IMR-90 (cell line): ENCODE measurements at regions not wholly inside any gene's neighbourhood (a gene's known extent, or its start where the extent isn't known, plus 50 kb on each side); places are given as distances from the start of the nearest gene placed in this dataset.

Source experiments
- ATAC-seq: fragments of 200-7000 bp; cut with Tn5 transposase; 2 replicates; pipeline ENCODE4 v1.9.1; 2020; ENCODE audit warnings: low read depth, mild to moderate bottlenecking, moderate library complexity
- BruUV-seq: library from RNA; stranded (reverse); fragments of 400-500 nt; replicated peaks from 2 replicates; lab custom pipeline; 2021; lab: Mats Ljungman, UMichigan
- CTCF ChIA-PET: fragments of 300-600 bp; formaldehyde crosslinking; extraction: SDS; loops from one replicate; lab custom pipeline; 2021; ENCODE audit warnings: antibody characterized with exemption; lab: Yijun Ruan, JAX
- POLR2A ChIA-PET: fragments of 300-600 bp; sonication (Branson Sonifier 250); formaldehyde crosslinking; loops from one replicate; lab custom pipeline; 2022; ENCODE audit warnings: antibody characterized with exemption; ENCODE audit not compliant: unreplicated experiment; lab: Charles Lee
- DNase-seq: peaks from one replicate; pipeline ENCODE4 v3.0.0; 2013
- H2AFZ ChIP-seq: replicated peaks from 2 replicates; pipeline ENCODE3; 2013; ENCODE audit warnings: low read length, mild to moderate bottlenecking; ENCODE audit not compliant: poor library complexity
- H2AK5ac ChIP-seq: 2 replicates; pipeline ENCODE4 v1.6.1; 2013; ENCODE audit warnings: low read depth, low read length, inconsistent platforms
- H2AK9ac ChIP-seq: replicated peaks from 2 replicates; pipeline ENCODE3; 2013; ENCODE audit warnings: mild to moderate bottlenecking, low read depth, low read length, moderate library complexity; ENCODE audit not compliant: poor library complexity
- H2BK120ac ChIP-seq: 2 replicates; pipeline ENCODE4 v1.6.1; 2013; ENCODE audit warnings: low read depth, low read length, inconsistent platforms
- H2BK15ac ChIP-seq: 3 replicates; pipeline ENCODE4 v1.6.1; 2013; ENCODE audit warnings: low read depth, low read length, inconsistent platforms
- H2BK20ac ChIP-seq: 2 replicates; pipeline ENCODE4 v1.6.1; 2013; ENCODE audit warnings: low read depth, mild to moderate bottlenecking, inconsistent platforms, low read length, moderate library complexity
- H2BK5ac ChIP-seq: 2 replicates; pipeline ENCODE4 v1.6.1; 2013; ENCODE audit warnings: mild to moderate bottlenecking, low read depth, low read length, inconsistent platforms; ENCODE audit not compliant: poor library complexity, severe bottlenecking
- H3K14ac ChIP-seq: replicated peaks from 2 replicates; pipeline ENCODE4 v1.6.1; 2013; ENCODE audit warnings: low read depth, low read length, inconsistent platforms
- H3K18ac ChIP-seq: 2 replicates; pipeline ENCODE4 v1.6.1; 2013; ENCODE audit warnings: low read depth, low read length, control low read depth
- H3K23ac ChIP-seq: 2 replicates; pipeline ENCODE4 v1.6.1; 2013; ENCODE audit warnings: low read depth, low read length, inconsistent platforms
- H3K27ac ChIP-seq: 2 replicates; pipeline ENCODE4 v1.5.1; 2013; ENCODE audit warnings: mild to moderate bottlenecking, control low read depth, low read length; ENCODE audit not compliant: insufficient read depth
- H3K27me3 ChIP-seq: 2 replicates; pipeline ENCODE4 v1.6.1; 2013; ENCODE audit warnings: low read length; ENCODE audit not compliant: control insufficient read depth, insufficient read depth
- H3K36me3 ChIP-seq: 2 replicates; pipeline ENCODE4 v1.6.1; 2013; ENCODE audit warnings: low read length, mixed read lengths; ENCODE audit not compliant: control insufficient read depth, insufficient read depth
- H3K4ac ChIP-seq: 2 replicates; pipeline ENCODE4 v1.6.1; 2013; ENCODE audit warnings: low read depth, low read length, inconsistent platforms
- H3K4me1 ChIP-seq: 2 replicates; pipeline ENCODE4 v1.6.1; 2013; ENCODE audit warnings: low read length, mixed read lengths; ENCODE audit not compliant: control insufficient read depth, insufficient read depth
- H3K4me2 ChIP-seq: 2 replicates; pipeline ENCODE4 v1.6.1; 2013; ENCODE audit warnings: low read depth, mild to moderate bottlenecking, control low read depth, low read length, moderate library complexity
- H3K4me3 ChIP-seq: 2 replicates; pipeline ENCODE4 v1.5.1; 2013; ENCODE audit warnings: low read depth, mild to moderate bottlenecking, control low read depth, low read length, moderate library complexity; ENCODE audit not compliant: insufficient read depth
- H3K56ac ChIP-seq: 2 replicates; pipeline ENCODE4 v1.6.1; 2013; ENCODE audit warnings: low read length, inconsistent platforms; ENCODE audit not compliant: insufficient read depth; ENCODE audit errors: extremely low read depth
- H3K79me1 ChIP-seq, 2 experiments: 2 replicates each; pipeline ENCODE4 v1.6.1; 2013; ENCODE audit warnings: low read length in 2 of 2, inconsistent platforms in 1 of 2, low read depth in 1 of 2
- H3K9ac ChIP-seq: 2 replicates; pipeline ENCODE4 v1.6.1; 2013; ENCODE audit warnings: low read depth, low read length, control low read depth
- H3K9me1 ChIP-seq: 2 replicates; pipeline ENCODE4 v1.6.1; 2013; ENCODE audit warnings: low read length, inconsistent platforms; ENCODE audit not compliant: insufficient read depth
- H3K9me3 ChIP-seq: 2 replicates; pipeline ENCODE4 v1.6.1; 2013; ENCODE audit warnings: low read length; ENCODE audit not compliant: control insufficient read depth, insufficient read depth
- H4K20me1 ChIP-seq: 2 replicates; pipeline ENCODE4 v1.6.1; 2013; ENCODE audit warnings: low read length, inconsistent platforms; ENCODE audit not compliant: insufficient read depth
- H4K5ac ChIP-seq: 2 replicates; pipeline ENCODE4 v1.6.1; 2013; ENCODE audit warnings: mild to moderate bottlenecking, low read depth, low read length, control low read depth
- H4K8ac ChIP-seq, 2 experiments: 2 replicates each; pipeline ENCODE4 v1.6.1; 2013; ENCODE audit warnings: low read depth in 2 of 2, low read length in 2 of 2, control low read depth in 1 of 2, inconsistent platforms in 1 of 2
- H4K91ac ChIP-seq: 2 replicates; pipeline ENCODE4 v1.6.1; 2013; ENCODE audit warnings: low read depth, low read length, inconsistent platforms; ENCODE audit not compliant: insufficient read depth
- FOS ChIP-seq: fragments of 150-350 bp; IDR thresholded peaks from 2 replicates; pipeline ENCODE4 v1.6.1; 2016; ENCODE audit warnings: low read depth, low read length
- MAZ ChIP-seq: IDR thresholded peaks from 2 replicates; pipeline ENCODE4 v1.6.1; 2012; ENCODE audit warnings: low read depth, mild to moderate bottlenecking, low read length, improper control_type of control experiment, moderate library complexity, borderline replicate concordance
- WGBS, 2 experiments: methylation state at CpG; one replicate each; pipeline versions ENCODE4 v1.1.5 to v1.1.7; 2013; ENCODE audit warnings: missing lambda C conversion rate in 2 of 2; ENCODE audit not compliant: insufficient read length in 1 of 2; ENCODE audit errors: extremely low coverage in 2 of 2; 5-methylcytosine and 5-hydroxymethylcytosine counted together
- dilution Hi-C: fragments of 300-500 bp; cut with HindIII; formaldehyde crosslinking; loops from one replicate; pipeline ENCODE4 v1.14.3; 2018; ENCODE audit warnings: low sequenced_read_pairs; ENCODE audit not compliant: unreplicated experiment
- in situ Hi-C: fragments of 300-500 bp; cut with MboI; formaldehyde crosslinking; loops from 3 replicates; pipeline ENCODE4 v1.14.3; 2019; ENCODE audit warnings: low sequenced_read_pairs, inconsistent platforms, mixed read lengths
- intact Hi-C: fragments of 100-400 bp; cut with micrococcal nuclease; formaldehyde crosslinking; loops from 2 replicates; pipeline ENCODE4 v1.10.0; 2022
- TF ChIP-seq, protein P1 (sequence below): fragments of 150-350 bp; IDR thresholded peaks from 2 replicates; pipeline ENCODE4 v1.6.1; 2016; ENCODE audit warnings: low read depth, mild to moderate bottlenecking, low read length, moderate library complexity, borderline replicate concordance
- TF ChIP-seq, protein P2 (sequence below): fragments of 150-350 bp; IDR thresholded peaks from 2 replicates; pipeline ENCODE4 v1.6.1; 2017; ENCODE audit warnings: mild to moderate bottlenecking, antibody characterized with exemption, low read length, low read depth

DNA sequence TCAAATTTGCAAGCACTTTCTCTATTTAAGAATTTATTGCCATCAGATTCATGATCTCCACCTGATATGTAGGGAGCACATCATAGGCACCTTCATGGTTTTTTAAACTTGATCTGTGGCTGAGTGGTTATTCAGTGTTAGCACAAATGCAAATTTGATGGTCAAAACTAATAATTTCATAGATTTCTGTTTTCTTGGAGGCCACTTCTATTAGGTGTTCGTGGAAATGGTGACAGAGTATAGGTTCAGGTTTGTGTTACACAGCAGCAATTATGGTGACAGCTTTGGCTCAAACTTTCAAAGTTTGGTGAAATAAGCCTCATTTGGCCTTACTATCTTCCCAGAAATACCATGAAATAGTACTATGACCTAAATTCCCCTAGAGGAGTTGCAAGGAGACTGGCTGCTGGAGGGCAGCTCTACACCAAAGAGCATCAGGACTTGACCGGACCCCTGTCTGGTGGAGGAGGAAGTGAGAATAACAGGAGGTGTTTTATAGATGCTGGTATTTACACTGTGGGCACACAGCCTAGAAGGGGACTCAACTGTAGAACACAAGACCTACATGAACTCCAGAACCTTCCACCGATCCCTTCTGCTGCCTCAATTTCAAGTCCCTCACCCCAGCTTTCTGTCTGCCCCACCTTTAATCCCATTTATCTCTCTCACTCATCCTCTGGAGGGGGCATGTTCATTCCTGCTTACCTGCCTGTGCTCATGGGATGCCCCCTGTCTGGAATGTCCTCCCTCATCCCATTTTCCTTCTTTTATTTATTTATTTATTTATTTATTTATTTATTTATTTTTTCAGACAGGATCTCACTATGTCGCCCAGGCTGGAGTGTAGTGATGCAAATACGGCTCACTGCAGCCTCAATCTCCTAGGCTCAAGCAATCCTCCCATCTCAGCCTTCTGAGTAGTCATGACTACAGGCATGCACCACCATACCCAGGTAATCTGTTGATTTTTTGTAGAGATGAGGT, 132.9 kb upstream of the SIX2 start:
- H4K8ac ChIP-seq = no peak overlapping the region
- no peak overlapping the region for H3K4me3 ChIP-seq
- no peak overlapping the region for H2BK15ac ChIP-seq
- no peak overlapping the region for H4K5ac ChIP-seq
- H4K91ac ChIP-seq = no peak overlapping the region
- H2BK120ac ChIP-seq = no peak overlapping the region
- H3K4me1 ChIP-seq = no peaks in the 10 kb centered on the region
- no peak for ATAC-seq
- no peak overlapping the region for H2AK9ac ChIP-seq
- no peak overlapping the region for H3K56ac ChIP-seq
- H3K4ac ChIP-seq = no peak overlapping the region
- in situ Hi-C loops = no loop called here
- no TSS peak for BruUV-seq
- no peak overlapping the region for H2BK5ac ChIP-seq
- H3K79me1 ChIP-seq = no peaks in the 10 kb centered on the region
- no peaks in the 10 kb centered on the region for H3K9me1 ChIP-seq
- no CpG with 5 or more reads among the region's 5 CpGs for WGBS, 2 experiments
- no peak overlapping the region for H3K18ac ChIP-seq
- H3K27me3 ChIP-seq = peaks cover 58% of the 10 kb centered on the region
- H3K9ac ChIP-seq = no peak overlapping the region
- H2AK5ac ChIP-seq = no peak overlapping the region
- H4K20me1 ChIP-seq = no peaks in the 10 kb centered on the region
- no peak overlapping the region for H3K14ac ChIP-seq
- dilution Hi-C loops = no loop called here
- CTCF ChIA-PET = no interaction called here
- H3K36me3 ChIP-seq = no peaks in the 10 kb centered on the region
- intact Hi-C loops = no loop called here
- DNase-seq = no peak
- no peak overlapping the region for H2AFZ ChIP-seq
- no peak overlapping the region for H3K23ac ChIP-seq
- TF ChIP-seq FOS = no peak
- TF ChIP-seq, protein P1, sequence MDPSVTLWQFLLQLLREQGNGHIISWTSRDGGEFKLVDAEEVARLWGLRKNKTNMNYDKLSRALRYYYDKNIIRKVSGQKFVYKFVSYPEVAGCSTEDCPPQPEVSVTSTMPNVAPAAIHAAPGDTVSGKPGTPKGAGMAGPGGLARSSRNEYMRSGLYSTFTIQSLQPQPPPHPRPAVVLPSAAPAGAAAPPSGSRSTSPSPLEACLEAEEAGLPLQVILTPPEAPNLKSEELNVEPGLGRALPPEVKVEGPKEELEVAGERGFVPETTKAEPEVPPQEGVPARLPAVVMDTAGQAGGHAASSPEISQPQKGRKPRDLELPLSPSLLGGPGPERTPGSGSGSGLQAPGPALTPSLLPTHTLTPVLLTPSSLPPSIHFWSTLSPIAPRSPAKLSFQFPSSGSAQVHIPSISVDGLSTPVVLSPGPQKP = no peak
- TF ChIP-seq, protein P2, sequence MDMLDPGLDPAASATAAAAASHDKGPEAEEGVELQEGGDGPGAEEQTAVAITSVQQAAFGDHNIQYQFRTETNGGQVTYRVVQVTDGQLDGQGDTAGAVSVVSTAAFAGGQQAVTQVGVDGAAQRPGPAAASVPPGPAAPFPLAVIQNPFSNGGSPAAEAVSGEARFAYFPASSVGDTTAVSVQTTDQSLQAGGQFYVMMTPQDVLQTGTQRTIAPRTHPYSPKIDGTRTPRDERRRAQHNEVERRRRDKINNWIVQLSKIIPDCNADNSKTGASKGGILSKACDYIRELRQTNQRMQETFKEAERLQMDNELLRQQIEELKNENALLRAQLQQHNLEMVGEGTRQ = no peak
- no peak for TF ChIP-seq MAZ
- no peak overlapping the region for H2BK20ac ChIP-seq
- no peak overlapping the region for H3K27ac ChIP-seq
- POLR2A ChIA-PET = no interaction called here
- no peaks in the 10 kb centered on the region for H3K9me3 ChIP-seq
- H3K4me2 ChIP-seq = no peak overlapping the region
